ENCODE measurements at regions not wholly inside any gene's neighbourhood (a gene's known extent, or its start where the extent isn't known, plus 50 kb on each side); places are given as distances from the start of the nearest gene placed in this dataset.
"Not testable (repeated sequence)": the region's sequence is repeated elsewhere in the genome, so short reads cannot be mapped to it uniquely, and the experiment has no call there.

DNA sequence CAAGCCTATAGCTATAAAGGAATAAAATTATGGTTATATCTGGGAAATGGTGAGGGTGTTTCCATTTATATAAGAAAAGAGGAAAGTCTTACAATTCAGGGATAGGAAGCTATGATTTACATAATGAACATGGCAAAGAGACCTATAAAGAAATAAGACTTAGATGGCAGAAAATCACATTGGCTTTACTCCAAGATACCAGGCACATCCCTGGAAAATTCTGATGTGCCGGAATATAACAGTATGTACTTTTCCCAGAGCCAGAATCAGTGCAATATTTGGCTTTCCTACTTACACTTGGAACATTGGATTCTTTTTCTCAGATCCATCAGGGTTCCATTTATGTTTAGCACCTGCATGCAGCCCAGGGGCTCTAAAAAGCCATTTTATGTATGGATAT is 357.8 kb downstream of the CETN3 start:
- no peak for DNase-seq

DNA sequence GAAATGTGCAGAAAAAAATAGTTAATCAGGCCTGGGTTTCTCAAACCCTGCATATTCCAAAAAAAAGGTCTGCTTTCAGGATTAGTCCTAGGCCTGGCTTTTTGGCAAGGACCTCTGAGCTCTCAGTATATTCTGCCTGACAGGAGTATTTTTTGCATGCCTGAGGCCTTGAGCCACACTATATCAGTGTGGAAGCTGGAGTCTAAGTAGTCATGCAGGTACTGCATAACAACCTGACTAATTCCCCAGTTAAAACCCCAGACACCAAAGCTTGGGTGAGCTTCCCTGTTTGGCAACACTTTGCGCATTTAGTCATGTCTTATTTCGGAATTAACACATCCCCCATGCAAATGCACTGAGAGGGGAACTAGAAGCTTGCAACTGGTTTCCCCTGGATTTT is 359.5 kb downstream of the CETN3 start:
- DNase-seq, result no peak

DNA sequence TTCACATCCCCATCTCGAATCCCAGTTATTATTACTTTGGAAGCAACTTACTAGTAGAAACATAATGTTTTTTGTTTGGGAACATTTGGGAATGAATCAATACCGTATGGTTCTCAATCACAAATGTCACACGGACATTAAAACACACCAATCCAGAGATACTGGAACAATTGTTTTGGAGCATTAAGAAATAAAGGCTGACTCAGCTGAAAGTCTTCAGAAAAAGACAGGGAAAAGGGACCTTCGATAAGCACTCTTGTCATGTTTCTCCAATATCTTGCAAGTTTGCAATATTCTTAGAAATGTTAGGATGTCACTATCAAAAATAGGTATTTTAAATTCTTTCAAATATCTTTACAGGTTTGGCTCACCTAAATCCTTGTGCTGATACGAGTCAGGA is 362.4 kb downstream of the CETN3 start:
- DNase-seq, result no peak

DNA sequence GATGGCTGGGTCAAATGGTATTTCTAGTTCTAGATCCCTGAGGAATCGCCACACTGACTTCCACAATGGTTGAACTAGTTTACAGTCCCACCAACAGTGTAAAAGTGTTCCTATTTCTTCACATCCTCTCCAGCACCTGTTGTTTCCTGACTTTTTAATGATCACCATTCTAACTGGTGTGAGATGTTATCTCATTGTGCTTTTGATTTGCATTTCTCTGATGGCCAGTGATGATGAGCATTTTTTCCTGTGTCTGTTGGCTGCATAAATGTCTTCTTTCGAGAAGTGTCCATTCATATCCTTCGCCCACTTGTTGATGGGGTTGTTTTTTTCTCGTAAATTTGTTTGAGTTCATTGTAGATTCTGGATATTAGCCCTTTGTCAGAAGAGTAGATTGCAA is 369.5 kb downstream of the CETN3 start:
- not testable (repeated sequence) for DNase-seq

DNA sequence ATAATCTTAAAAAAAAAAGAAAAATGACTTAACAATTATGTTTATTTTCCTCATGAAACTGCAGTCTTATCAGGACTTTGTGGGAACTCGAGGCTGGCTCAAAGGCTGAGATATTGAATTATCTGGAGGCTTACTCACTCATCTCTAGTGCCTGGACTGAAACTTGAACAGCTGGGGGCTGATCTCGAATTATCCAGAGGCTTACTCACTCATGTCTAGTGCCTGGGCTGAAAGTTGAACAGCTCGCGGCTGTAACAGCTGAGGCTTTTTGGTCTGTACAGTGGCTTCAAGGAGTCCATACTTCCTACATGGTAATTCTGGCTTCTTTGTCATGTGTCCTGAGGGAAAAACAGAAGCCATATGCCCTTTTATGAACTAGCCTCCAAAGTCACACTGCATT is 371.9 kb downstream of the CETN3 start:
- no peak for DNase-seq

DNA sequence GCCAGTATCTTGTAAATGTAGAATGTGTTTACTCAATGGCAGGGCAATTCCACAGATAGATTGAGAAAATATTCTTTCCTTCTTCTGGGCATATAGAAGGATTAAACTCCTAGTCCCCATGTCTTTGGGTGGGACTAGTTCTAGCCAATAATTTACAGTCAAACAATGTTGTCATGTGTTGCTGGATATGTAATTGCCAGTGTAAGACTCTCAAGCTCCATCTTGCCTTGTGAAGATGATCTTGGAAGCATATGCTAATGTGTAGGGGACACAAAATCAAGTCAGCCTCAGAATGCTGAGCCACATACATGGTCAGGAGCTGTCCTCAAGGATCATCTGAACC is 386.9 kb downstream of the CETN3 start:
- no peak for DNase-seq

DNA sequence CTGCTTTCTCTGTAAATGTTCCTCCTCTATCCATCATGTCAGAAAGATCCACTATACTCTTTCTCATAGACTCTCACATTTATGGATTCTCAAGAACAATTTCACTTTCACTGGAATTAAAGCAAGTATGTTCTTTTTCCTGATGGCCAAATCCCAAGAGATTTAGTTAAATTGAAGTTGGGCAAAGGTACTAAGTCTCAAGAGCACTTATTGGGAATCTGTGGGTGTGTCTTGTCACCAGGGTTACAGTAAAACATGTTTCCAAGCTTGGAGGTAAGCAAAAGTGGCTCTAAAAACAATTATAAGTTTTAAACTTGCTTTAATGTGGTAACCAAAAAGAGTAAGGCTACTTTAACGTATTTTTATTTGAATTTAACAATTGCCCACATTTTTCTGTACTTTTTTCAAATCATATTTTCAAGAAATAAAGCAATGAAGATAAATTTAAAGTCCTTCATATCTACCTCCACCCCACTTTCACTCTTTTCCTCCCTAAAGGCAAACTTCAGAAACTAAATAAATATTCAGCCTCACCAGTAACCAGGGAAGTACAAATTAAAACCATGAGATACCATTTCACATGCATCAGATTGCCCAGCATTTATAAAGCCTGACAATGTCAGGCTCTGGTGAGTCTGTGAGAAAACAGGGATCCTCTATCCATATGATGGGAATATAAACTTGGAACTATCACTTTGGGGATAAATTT is 387.4 kb downstream of the CETN3 start:
- DNase-seq, result no peak

DNA sequence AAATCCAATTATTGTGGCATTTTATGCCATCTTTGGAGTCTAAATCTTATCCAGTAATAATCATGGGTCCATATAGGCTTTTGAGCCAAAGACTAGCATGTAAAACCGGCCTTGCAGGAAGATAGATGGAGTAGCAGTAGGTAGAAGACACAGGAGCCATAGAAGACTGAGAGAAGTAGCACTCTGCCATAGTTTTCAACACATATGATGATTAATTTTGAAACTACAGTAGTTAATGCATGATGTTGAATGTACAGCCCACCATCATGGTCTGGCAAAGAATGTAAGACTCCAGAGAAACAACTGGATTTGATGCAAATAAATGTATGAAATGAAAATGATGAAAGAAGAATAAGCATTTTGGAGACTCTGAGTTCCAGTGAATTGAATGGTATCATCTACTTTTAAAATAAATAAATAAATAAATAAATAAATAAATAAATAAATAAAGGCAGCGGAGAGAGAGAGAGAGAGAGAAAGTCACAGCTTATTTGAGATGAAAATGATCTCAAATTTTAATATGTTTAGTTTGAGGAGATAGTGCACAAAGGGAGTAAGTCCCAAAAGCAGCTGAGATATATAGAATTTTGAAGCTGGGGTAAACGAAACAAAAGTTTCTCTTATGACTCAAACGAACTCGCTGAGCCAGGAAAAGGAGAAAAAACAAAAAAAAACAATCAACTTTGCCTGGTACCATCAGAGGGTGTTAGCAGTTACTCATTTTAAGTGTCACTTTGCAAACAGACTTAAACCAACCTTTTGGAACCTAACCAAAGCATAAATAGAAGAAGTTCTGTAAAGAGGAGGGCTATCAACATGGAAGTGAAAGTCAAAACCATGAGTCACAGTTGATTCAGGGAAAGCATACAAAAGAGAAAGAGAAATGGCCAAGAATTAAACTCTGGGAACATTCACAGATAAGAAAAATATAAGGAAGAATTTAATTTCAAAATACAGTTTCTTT is 388.7 kb downstream of the CETN3 start:
- DNase-seq, result peak; percentile 61

DNA sequence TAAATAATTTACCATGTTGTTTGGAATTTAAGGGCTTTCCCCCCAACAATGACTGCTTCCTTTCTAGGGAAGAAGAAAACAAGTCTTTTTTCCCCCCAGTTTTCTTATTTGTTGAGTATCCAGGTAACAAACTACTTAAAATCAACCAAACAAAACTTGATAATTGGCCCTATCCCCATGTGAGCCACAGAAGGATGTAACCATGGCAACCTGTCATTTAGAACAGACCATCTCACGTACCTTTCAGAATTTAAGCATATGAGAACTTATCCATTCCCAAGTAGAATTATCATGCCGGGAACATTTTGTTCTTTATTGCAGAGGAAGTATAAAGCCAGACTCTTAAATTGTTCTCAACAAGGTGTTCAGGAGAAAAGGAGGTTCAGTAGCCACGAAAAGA is 392.3 kb downstream of the CETN3 start:
- DNase-seq, result no peak

DNA sequence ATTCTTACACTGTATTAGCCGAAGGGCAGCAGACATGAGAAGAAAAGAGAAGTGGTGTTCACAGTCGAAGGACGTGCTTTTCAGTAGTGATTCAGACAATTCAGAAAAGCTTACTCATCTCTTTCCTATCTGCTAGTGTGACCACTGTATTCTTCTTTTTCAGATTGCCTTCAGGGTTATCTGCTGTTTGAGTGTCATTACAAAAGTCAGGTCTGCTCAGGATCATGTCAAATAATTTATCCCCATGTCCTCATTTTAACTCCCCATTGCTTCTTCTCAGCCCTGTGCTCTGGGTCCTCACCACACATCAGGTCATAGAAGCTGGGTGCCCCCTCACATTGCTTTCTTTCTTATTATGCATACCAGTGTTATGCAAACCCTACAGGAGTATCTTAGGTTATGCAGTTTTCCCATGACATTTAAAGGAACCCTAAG is 394.0 kb downstream of the CETN3 start:
- no peak for DNase-seq

DNA sequence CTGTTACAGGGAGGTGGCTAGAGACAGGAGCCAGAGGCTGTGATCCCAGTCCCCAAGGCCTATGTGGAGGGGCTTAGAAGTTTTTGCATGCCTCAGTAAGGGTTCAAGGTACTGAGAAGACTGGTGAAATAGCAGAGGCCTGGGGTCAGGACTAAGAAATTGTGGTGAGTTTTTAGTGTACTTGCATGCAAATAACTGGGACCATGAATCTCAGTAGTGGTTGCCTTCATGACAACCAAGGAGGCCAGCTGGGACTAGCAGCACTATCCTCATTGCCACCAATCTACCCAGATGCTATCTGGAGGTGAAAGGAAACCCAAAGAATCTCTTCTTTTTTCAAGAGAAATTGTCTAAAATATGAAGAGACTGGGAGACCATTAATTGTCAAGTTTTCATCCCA is 395.1 kb downstream of the CETN3 start:
- DNase-seq, result no peak

DNA sequence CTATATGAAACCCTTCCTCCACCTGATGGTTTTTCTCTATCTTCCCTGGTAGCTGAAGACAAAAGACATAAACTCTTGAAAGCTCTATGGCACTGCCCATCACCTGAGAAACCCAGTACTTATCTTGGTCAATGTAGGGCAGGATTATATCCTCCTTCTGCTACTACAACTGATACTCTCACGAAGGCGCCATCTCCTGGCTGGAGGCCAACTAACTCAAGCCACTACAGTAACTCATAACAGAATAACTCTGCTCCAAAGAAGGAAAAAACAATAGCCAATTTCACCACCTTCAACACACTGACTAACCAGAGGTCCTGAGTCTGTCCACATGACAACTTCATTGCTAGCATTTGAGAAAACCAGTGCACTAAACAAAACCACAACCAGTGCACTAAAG is 409.2 kb downstream of the CETN3 start:
- DNase-seq, result no peak

DNA sequence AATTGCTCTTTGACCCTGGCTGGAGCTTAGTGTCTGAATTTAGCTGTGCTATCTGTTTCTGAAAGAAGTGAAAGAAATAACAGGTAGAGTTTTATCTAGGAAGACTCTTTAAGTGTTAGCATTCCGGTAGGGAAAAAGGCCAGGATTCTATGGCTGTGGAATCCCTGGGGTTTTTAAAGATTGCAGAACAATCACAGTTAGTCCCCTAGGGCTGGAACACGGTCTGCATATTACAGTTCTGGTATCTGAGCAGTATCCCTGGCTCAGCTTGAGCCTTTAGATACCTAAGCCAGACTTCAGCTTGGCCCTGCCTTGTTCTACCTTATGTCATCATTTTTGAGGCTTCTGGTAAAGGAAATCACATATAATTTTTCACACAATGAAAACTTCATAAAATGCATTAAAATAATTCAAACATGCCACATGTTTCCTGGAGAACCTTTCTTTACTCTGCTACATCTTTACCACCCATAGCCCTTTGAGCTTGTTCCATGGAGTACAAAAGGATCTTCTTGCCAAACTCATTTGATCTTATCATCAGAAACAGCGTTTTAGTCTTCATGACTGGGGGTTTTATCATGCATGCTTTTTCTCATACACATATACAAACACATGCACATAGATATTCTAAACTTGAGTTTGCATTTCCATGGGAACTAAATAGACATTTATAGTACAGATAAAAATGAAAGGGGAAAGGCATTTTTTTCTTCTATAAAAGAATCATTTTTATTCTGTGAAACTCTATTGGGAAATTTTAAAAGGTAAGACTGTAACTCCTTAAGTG is 410.8 kb downstream of the CETN3 start:
- DNase-seq, result no peak

DNA sequence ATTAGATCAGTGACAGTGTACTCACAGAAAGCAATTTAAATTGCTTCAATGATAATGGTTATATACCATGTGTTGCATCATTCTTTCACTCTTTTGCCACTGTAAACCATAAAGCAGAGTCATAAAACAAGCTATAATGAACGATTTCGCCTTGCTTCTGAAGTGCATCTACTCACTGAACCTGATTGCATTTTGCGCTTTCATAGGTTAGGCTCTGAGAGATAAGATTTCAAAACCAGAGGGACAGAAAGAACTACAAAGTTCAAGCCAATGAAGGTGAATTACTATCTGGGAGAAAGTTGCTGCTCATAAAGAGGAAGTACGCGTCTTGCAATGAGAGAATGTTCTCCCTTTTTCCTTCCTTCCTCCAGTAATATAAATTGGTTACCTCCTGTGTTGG is 412.7 kb downstream of the CETN3 start:
- DNase-seq, result no peak

DNA sequence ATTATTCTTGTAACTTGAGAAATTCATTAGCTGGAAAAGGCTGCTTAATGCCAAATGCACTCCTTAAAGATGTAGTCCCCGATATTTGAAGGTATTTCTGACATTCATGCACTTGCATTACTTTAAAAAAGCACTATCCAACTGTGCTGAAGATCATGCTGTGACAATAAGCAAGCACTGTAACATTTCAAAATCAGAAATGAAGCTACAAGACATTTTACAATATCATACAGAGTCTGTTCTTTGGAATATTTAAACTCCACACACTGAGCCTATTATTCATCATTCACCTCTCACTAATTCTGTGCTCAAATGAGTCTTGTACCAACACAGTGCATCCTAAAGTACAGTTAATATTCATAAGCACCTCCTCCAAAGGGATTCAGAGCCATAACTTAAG is 413.2 kb downstream of the CETN3 start:
- DNase-seq, result no peak

DNA sequence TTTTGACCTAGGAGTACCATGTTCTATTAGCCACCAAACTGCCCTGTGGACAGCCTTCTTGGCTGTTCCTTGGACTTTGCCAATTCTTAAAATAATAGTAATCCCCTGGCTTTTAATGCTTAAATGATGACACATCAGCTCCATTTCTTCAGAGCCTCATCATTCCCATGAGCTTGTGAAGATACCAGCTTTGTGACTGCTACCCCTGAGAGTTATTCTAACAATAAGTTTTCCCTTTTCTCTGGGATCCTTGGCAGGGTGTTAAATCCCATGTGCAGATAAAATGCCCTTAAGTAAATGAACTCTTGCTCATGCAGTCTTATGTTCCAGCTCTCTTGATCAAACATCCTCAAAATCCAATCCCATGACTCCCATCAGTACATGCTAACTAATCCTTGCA is 415.3 kb downstream of the CETN3 start:
- no peak for DNase-seq

DNA sequence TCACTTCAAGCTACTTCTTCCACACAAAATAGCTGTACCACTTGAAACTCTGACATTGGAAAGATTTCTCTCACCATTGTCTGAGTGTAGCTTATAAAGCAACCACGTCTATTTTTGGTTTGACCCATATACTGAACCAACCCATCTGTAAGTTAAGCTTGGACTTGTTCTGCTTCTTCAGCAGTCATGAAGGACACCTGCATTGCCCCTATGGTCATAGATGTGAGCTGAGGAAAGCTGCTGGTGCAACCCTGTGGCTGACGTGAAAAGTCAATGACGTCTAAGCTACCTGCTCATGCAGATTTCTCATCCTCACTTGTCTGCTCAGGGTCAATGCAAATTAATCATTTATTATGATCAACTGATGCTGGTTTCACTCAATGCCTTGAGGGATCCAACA is 417.4 kb downstream of the CETN3 start:
- no peak for DNase-seq

DNA sequence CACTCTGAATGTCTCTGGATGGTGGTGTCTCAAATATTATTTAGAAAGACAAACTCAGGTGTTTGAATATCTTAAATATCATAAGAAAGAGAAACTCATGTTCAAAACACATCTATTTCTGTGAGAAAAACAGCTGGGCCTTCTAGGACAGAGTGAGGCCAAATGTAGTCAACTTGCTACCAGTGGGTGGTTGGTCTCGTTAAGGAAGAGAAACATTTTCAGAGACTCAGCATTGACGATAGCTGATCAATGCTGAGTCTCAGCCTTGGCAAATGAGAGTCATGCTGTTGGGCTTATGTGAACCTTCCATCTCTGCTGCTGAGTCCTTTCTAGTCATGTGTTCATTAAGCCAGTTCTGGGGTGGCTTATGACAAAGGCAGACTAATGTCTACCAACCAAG is 418.0 kb downstream of the CETN3 start:
- no peak for DNase-seq

DNA sequence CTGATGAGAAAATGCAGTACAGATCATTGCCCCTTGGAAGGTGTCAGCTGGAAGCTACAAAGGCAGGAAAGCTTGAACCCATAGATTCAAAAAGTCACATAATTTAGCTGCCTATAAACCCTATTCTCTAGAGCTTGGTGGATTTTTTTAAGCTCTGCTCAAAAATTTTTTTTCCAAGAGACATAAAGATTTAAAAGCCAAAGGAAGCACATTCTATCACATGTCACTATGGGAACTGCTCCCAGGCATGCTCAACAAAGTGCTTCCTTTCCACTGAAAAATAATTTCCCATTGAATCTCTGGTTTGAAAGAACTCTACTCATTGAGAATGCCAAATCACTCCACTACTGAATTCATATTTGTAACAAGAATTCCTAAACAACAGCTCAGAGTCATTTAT is 419.8 kb downstream of the CETN3 start:
- no peak for DNase-seq

DNA sequence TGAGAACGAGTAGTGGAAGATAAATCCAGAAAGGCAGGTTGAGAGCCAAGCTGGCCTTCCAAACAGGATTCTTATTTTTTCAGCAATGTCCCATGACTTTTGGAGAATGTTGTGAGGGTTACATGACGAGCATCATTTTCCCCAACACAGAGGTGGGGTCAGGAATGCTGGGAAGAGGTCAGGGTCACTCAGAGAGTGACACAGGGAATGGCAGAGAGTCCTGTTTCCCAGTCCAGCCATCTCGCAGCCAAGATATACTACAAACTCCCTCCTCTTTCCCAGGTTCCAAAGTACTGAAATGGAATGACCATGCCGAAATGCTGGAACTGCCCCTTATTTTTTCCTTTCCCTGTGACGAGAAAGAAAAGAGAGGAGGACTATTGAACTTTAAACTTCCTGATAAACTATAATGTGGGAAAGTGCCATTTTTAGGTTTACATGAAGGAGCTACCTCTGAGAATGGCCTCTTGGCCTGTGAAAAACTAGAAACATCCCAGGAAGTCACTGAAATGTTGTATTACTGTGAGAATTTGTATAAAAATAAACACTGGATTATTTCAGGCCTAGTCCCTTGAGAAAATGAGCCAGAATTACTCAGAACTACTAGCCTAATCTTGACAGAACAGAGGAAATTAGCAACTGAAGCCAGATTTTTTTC is 420.4 kb downstream of the CETN3 start:
- no peak for DNase-seq

DNA sequence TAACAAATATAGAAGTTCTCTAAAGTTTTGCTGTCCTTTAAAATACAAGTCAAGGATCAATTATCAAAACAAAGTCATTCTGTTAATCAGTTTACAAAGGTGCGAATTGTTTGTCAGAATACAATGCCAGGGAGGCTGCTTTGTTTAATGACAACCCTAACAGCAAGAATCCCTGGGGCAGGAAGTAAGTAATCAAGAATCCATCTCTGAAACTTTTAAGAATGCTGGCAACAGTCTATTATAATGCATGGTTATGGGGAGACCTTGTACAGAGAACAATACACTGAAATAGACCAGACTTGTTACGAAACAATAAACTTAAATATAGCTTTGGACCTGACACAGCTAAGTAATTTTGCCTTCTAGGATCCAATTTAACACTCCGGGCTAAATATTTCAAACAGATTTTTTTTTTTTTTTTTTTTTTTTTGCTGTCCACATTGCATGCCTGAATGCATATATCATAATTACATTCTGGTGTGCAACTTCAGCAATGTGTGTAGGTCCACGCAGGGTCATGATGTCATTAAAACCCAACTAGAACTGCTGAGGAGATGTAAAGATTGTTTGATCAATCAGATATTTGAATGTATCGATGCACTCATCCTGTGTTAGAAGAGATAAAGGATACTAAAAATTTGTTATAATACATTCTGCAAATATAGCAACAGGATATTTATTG is 421.3 kb downstream of the CETN3 start:
- DNase-seq, result peak; percentile 3

DNA sequence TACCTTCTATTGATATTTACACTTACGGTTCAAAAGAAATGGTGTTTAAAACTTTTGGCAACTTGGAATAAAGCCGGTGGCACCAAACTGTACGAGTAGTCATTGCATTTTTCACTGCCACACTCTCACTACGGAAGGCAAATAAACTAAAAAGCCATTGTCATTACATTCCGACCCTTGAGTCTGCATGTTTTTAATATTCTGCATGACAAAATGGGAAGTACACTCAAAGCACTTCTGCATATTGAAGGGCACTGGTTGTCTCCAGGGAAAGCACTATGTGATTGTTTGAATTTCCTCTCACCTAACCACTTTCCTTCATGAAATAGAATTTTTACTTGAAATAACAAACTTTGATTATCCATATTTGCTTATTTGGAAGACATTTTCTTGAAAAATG is 426.3 kb downstream of the CETN3 start:
- no peak for DNase-seq
